HepG2 (cell line): ENCODE measurements at regions not wholly inside any gene's neighbourhood (a gene's known extent, or its start where the extent isn't known, plus 50 kb on each side); places are given as distances from the start of the nearest gene placed in this dataset.

ENCODE experiments used
- ARID5B ChIP-seq: IDR thresholded peaks from 2 replicates; pipeline ENCODE4 v1.4.0; 2020; ENCODE audit warnings: mild to moderate bottlenecking, missing genetic modification reagents
- ATM ChIP-seq: fragments of 450-650 bp; IDR thresholded peaks from 2 replicates; pipeline ENCODE4 v1.7.1; 2017; ENCODE audit warnings: mild to moderate bottlenecking, borderline replicate concordance
- JARID2 ChIP-seq: sonication (generic); formaldehyde crosslinking; IDR thresholded peaks from 2 replicates; pipeline ENCODE4 v1.8.1; 2023; ENCODE audit warnings: missing genetic modification reagents, inconsistent platforms; ENCODE audit not compliant: insufficient replicate concordance
- KLF6 ChIP-seq: IDR thresholded peaks from 2 replicates; pipeline ENCODE4 v1.8.0; 2016; ENCODE audit warnings: missing biosample characterization, missing genetic modification reagents
- MBD4 ChIP-seq: IDR thresholded peaks from 2 replicates; pipeline ENCODE4 v1.6.1; 2012; ENCODE audit warnings: low read length, inconsistent platforms, borderline replicate concordance
- ZBTB40 ChIP-seq, 2 experiments: fragments of 450-650 bp in 1 of 2; sonication (generic) in 1 of 2; formaldehyde crosslinking in 1 of 2; IDR thresholded peaks; 2 replicates each; pipeline versions ENCODE4 v1.6.1 to v1.8.0; 2016 to 2022; ENCODE audit warnings: antibody characterized with exemption in 1 of 2, mild to moderate bottlenecking in 1 of 2, missing genetic modification reagents in 1 of 2
- ZNF235 ChIP-seq: sonication (generic); formaldehyde crosslinking; IDR thresholded peaks from 2 replicates; pipeline ENCODE4 v1.8.1; 2023; ENCODE audit warnings: mild to moderate bottlenecking, missing genetic modification reagents, borderline replicate concordance

GRCh38 chr2:145914716-145915115 is 1394.8 kb upstream of the ZEB2 start (continued):
- TF ChIP-seq ZBTB40 (IDR thresholded peaks at IDR 0.05) (no peak), ZBTB40 (CRISPR knock-in tag; IDR thresholded peaks at IDR 0.05) (no peak), ATM (no peak), KLF6 (no peak), ARID5B (CRISPR knock-in tag) (no peak), MBD4 (no peak), JARID2 (CRISPR knock-in tag) (no peak), ZNF235 (no peak)
